ENCODE measurements at regions not wholly inside any gene's neighbourhood (a gene's known extent, or its start where the extent isn't known, plus 50 kb on each side); places are given as distances from the start of the nearest gene placed in this dataset.

DNA sequence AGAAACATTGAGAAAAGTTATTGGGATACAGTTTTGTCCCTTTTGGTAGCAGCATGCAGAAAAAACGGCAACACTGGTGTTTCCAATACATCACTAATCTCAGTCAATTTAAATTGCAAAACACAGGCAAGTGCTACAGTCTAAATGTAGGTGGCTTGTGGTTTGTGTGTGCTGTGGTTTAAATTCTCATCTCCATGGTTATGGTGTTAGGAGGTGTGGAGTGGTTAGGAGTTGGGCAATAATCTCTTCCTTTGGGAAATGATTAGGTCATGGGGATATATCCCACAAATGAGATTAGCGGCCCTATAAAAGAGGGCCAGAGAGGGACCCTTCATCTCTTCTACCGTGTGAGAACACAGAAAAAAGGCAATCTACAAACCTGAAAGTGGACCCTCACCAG, 1344.3 kb downstream of the ADGRL3 start:
- no peak overlapping the region for H3K4me3 ChIP-seq
- no peak for DNase-seq
- H3K4me1 ChIP-seq = peaks cover 0 to 3% (median under 1%) of the 10 kb centered on the region in 4 donors
- in situ Hi-C loops (cut with MboI; ENCODE audit: low pct_ligation_motif_present in 1 of 4, low pct_unique_long_range_greater_than_20kb in 1 of 4, low sequenced_read_pairs in 3 of 4) (no loop called here), intact Hi-C loops (cut with DNase I; ENCODE audit: low total_unique reads) (no loop called here)
- H3K27me3 ChIP-seq = no peaks in the 10 kb centered on the region
- WGBS, 2 donors (ENCODE audit: low coverage in 1 of 2) = 75 to 78% methylated on average over 3 of the region's 3 CpGs
- no peak overlapping the region for H3K27ac ChIP-seq
- no peak for TF ChIP-seq POLR2A (IDR thresholded peaks at IDR 0.05)
- TF ChIP-seq EP300 (IDR thresholded peaks at IDR 0.05; ENCODE audit: low read depth) = no peak
- no peak for TF ChIP-seq POLR2AphosphoS5 (IDR thresholded peaks at IDR 0.05)
- TF ChIP-seq, protein P1, sequence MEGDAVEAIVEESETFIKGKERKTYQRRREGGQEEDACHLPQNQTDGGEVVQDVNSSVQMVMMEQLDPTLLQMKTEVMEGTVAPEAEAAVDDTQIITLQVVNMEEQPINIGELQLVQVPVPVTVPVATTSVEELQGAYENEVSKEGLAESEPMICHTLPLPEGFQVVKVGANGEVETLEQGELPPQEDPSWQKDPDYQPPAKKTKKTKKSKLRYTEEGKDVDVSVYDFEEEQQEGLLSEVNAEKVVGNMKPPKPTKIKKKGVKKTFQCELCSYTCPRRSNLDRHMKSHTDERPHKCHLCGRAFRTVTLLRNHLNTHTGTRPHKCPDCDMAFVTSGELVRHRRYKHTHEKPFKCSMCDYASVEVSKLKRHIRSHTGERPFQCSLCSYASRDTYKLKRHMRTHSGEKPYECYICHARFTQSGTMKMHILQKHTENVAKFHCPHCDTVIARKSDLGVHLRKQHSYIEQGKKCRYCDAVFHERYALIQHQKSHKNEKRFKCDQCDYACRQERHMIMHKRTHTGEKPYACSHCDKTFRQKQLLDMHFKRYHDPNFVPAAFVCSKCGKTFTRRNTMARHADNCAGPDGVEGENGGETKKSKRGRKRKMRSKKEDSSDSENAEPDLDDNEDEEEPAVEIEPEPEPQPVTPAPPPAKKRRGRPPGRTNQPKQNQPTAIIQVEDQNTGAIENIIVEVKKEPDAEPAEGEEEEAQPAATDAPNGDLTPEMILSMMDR (IDR thresholded peaks at IDR 0.05) = no peak
- no peaks in the 10 kb centered on the region for H3K9me3 ChIP-seq
- no peaks in the 10 kb centered on the region for H3K36me3 ChIP-seq

DNA sequence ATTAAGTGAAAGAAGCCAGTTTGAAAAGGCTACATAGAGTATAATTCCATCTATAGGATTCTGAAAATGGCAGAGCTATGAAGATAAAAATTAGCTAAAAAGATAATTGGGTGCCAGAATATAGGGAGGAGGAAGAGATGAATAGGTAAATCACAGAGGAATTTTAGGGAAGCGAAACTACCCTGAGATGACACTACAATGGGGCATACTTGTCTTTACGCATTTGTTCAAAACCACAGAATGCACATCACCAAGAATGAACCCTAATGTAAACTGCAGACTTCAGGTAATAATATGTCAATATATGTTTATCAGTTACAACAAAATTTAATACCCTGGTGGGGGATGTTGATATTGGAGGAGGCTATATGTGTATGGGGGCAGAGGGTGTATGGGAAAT, 1342.9 kb downstream of the ADGRL3 start:
- intact Hi-C loops (cut with DNase I; ENCODE audit: low total_unique reads) (no loop called here), in situ Hi-C loops (cut with MboI; ENCODE audit: low pct_ligation_motif_present in 1 of 4, low pct_unique_long_range_greater_than_20kb in 1 of 4, low sequenced_read_pairs in 3 of 4) (no loop called here)
- Histone ChIP-seq H3K27me3 (no peaks in the 10 kb centered on the region), H3K4me1 (no peaks in the 10 kb centered on the region), H3K4me3 (no peak overlapping the region), H3K9me3 (peaks cover 0 to 8% of the 10 kb centered on the region in 2 donors), H3K27ac (no peak overlapping the region), H3K36me3 (no peaks in the 10 kb centered on the region)
- no peak for DNase-seq
- WGBS, 2 donors (ENCODE audit: low coverage in 1 of 2) = 95 to 100% methylated on average over 2 of the region's 2 CpGs
- TF ChIP-seq POLR2A (IDR thresholded peaks at IDR 0.05) = no peak
- TF ChIP-seq, protein P1 (IDR thresholded peaks at IDR 0.05) = no peak
- no peak for TF ChIP-seq EP300 (IDR thresholded peaks at IDR 0.05; ENCODE audit: low read depth)
- no peak for TF ChIP-seq POLR2AphosphoS5 (IDR thresholded peaks at IDR 0.05)

DNA sequence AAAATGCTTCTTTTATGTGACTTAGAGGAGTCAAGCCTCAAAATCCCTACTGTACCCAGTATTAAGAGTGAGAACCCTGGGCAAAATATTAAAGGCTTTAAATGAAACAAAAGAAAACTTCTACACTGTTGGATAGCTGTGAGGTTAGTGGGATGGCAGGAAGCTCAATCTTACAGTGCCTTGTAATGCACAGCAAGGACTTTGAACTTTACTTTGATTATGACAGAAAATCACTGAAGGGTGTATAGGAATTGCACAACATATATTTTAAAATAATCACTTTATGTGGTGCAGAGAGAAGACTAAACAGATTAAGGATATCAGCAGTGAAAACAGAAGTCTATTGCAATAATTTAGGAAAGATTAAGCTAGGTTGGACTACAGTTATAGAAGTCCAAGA, 1333.4 kb downstream of the ADGRL3 start:
- DNase-seq = no peak
- no peak overlapping the region for H3K27ac ChIP-seq
- no peaks in the 10 kb centered on the region for H3K27me3 ChIP-seq
- peaks cover 0 to 3% of the 10 kb centered on the region in 2 donors for H3K9me3 ChIP-seq
- H3K36me3 ChIP-seq = no peaks in the 10 kb centered on the region
- TF ChIP-seq EP300 (IDR thresholded peaks at IDR 0.05; ENCODE audit: low read depth) (no peak), POLR2A (IDR thresholded peaks at IDR 0.05) (no peak), POLR2AphosphoS5 (IDR thresholded peaks at IDR 0.05) (no peak)
- TF ChIP-seq, protein P1 (IDR thresholded peaks at IDR 0.05) = no peak
- intact Hi-C loops (cut with DNase I; ENCODE audit: low total_unique reads) (no loop called here), in situ Hi-C loops (cut with MboI; ENCODE audit: low pct_ligation_motif_present in 1 of 4, low pct_unique_long_range_greater_than_20kb in 1 of 4, low sequenced_read_pairs in 3 of 4) (no loop called here)
- peaks cover 0 to 7% (median 0%) of the 10 kb centered on the region in 4 donors for H3K4me1 ChIP-seq
- H3K4me3 ChIP-seq = no peak overlapping the region

DNA sequence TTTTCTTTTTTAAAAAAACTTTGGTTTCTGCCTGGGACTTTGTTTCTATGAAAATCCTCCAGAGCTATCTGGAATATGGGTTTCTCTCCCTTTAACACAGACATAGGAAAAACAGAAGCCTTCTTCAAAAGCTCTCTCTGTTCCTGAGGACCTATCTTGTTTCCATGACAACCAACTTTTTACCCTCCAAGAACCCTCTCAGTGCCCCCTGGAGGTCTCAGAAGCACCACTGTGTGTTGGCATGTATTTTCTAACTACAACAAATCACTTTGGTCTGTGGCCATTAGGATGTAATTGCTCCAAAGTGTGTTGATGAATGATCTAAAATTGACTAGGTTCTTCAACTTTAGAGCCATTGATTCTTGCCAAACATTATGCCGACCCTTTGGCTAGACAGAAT, 1331.6 kb downstream of the ADGRL3 start:
- Histone ChIP-seq H3K9me3 (no peaks in the 10 kb centered on the region), H3K36me3 (no peaks in the 10 kb centered on the region), H3K27me3 (no peaks in the 10 kb centered on the region), H3K4me1 (peaks cover 0 to 7% (median 0%) of the 10 kb centered on the region in 4 donors), H3K4me3 (no peak overlapping the region), H3K27ac (no peak overlapping the region)
- WGBS, 2 donors (ENCODE audit: low coverage in 1 of 2) = 78 to 96% methylated on average over 1 of the region's 1 CpG
- no peak for DNase-seq
- in situ Hi-C loops (cut with MboI; ENCODE audit: low pct_ligation_motif_present in 1 of 4, low pct_unique_long_range_greater_than_20kb in 1 of 4, low sequenced_read_pairs in 3 of 4) (no loop called here), intact Hi-C loops (cut with DNase I; ENCODE audit: low total_unique reads) (no loop called here)
- TF ChIP-seq POLR2AphosphoS5 (IDR thresholded peaks at IDR 0.05) (no peak), EP300 (IDR thresholded peaks at IDR 0.05; ENCODE audit: low read depth) (no peak), POLR2A (IDR thresholded peaks at IDR 0.05) (no peak)
- TF ChIP-seq, protein P1 (IDR thresholded peaks at IDR 0.05) = no peak
